ENCODE measurements at regions not wholly inside any gene's neighbourhood (a gene's known extent, or its start where the extent isn't known, plus 50 kb on each side); places are given as distances from the start of the nearest gene placed in this dataset.

- intact Hi-C loops (cut with micrococcal nuclease), result no loop called here
- no peak overlapping the region for H3K4me2 ChIP-seq (ENCODE audit: low read length)
- no peaks in the 10 kb centered on the region for H3K79me2 ChIP-seq (ENCODE audit: low read length)
- H3K27me3 ChIP-seq (ENCODE audit: low read length), result no peaks in the 10 kb centered on the region
- CTCF ChIA-PET, result no interaction called here
- no peak overlapping the region for H2AFZ ChIP-seq (ENCODE audit: low read length)
- ATAC-seq (no peak), DNase-seq (no peak)
- H4K20me1 ChIP-seq (ENCODE audit: low read length), result no peaks in the 10 kb centered on the region
- H3K9ac ChIP-seq (ENCODE audit: low read length), result no peak overlapping the region
- H3K36me3 ChIP-seq (ENCODE audit: low read depth, low read length), result no peaks in the 10 kb centered on the region
- BruUV-seq (replicated peaks), result no TSS peak
- no peaks in the 10 kb centered on the region for H3K4me1 ChIP-seq (ENCODE audit: insufficient read depth, low read length)
- no peaks in the 10 kb centered on the region for H3K9me3 ChIP-seq (ENCODE audit: low read length)
- H3K4me3 ChIP-seq (ENCODE audit: low read length), result no peak overlapping the region
- H3K27ac ChIP-seq (ENCODE audit: low read length), result no peak overlapping the region
- POLR2A ChIA-PET (ENCODE audit: unreplicated experiment), result no interaction called here
- H3K9me2 ChIP-seq (replicated peaks; ENCODE audit: low read length), result no peaks in the 10 kb centered on the region
- TF ChIP-seq, protein P1, sequence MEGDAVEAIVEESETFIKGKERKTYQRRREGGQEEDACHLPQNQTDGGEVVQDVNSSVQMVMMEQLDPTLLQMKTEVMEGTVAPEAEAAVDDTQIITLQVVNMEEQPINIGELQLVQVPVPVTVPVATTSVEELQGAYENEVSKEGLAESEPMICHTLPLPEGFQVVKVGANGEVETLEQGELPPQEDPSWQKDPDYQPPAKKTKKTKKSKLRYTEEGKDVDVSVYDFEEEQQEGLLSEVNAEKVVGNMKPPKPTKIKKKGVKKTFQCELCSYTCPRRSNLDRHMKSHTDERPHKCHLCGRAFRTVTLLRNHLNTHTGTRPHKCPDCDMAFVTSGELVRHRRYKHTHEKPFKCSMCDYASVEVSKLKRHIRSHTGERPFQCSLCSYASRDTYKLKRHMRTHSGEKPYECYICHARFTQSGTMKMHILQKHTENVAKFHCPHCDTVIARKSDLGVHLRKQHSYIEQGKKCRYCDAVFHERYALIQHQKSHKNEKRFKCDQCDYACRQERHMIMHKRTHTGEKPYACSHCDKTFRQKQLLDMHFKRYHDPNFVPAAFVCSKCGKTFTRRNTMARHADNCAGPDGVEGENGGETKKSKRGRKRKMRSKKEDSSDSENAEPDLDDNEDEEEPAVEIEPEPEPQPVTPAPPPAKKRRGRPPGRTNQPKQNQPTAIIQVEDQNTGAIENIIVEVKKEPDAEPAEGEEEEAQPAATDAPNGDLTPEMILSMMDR (conservative IDR thresholded peaks at IDR 0.05; ENCODE audit: low read depth, low read length), result no peak
- TF ChIP-seq EZH2 (IDR thresholded peaks at IDR 0.05; ENCODE audit: low read length, unreplicated experiment), result no peak
- TF ChIP-seq EZH2phosphoT487 (IDR thresholded peaks at IDR 0.05; ENCODE audit: borderline replicate concordance, low read length), result no peak
- no peaks in the 10 kb centered on the region for H3F3A ChIP-seq (ENCODE audit: low read length, unreplicated experiment)
Measured at GRCh38 chr5:3430691-3431090, 164.9 kb upstream of the IRX1 start.

GRCh38 chr5:3429962-3430361 is 165.7 kb upstream of the IRX1 start:
- ChIA-PET CTCF (no interaction called here), POLR2A (ENCODE audit: unreplicated experiment) (no interaction called here)
- Histone ChIP-seq H3K9ac (ENCODE audit: low read length) (no peak overlapping the region), H4K20me1 (ENCODE audit: low read length) (no peaks in the 10 kb centered on the region), H3K9me2 (replicated peaks; ENCODE audit: low read length) (no peaks in the 10 kb centered on the region), H3K27me3 (ENCODE audit: low read length) (no peaks in the 10 kb centered on the region), H3K36me3 (ENCODE audit: low read depth, low read length) (no peaks in the 10 kb centered on the region), H3K79me2 (ENCODE audit: low read length) (no peaks in the 10 kb centered on the region), H3K4me2 (ENCODE audit: low read length) (no peak overlapping the region), H2AFZ (ENCODE audit: low read length) (no peak overlapping the region), H3K9me3 (ENCODE audit: low read length) (no peaks in the 10 kb centered on the region), H3K4me3 (ENCODE audit: low read length) (no peak overlapping the region), H3K4me1 (ENCODE audit: insufficient read depth, low read length) (no peaks in the 10 kb centered on the region), H3F3A (ENCODE audit: low read length, unreplicated experiment) (no peaks in the 10 kb centered on the region), H3K27ac (ENCODE audit: low read length) (no peak overlapping the region)
- DNase-seq (no peak), ATAC-seq (no peak)
- TF ChIP-seq, protein P1 (conservative IDR thresholded peaks at IDR 0.05; ENCODE audit: low read depth, low read length), result no peak
- no peak for TF ChIP-seq EZH2 (IDR thresholded peaks at IDR 0.05; ENCODE audit: low read length, unreplicated experiment)
- TF ChIP-seq EZH2phosphoT487 (IDR thresholded peaks at IDR 0.05; ENCODE audit: borderline replicate concordance, low read length), result no peak
- intact Hi-C loops (cut with micrococcal nuclease), result no loop called here
- BruUV-seq (replicated peaks), result no TSS peak

- no TSS peak for BruUV-seq (replicated peaks)
- H3K9ac ChIP-seq (ENCODE audit: low read length), result no peak overlapping the region
Measured at GRCh38 chr5:3428334-3428733, 167.3 kb upstream of the IRX1 start.

More at GRCh38 chr5:3428334-3428733, 167.3 kb upstream of the IRX1 start:
- Histone ChIP-seq H3K4me3 (ENCODE audit: low read length) (no peak overlapping the region), H3K27me3 (ENCODE audit: low read length) (no peaks in the 10 kb centered on the region), H3K4me1 (ENCODE audit: insufficient read depth, low read length) (no peaks in the 10 kb centered on the region), H3F3A (ENCODE audit: low read length, unreplicated experiment) (no peaks in the 10 kb centered on the region), H3K4me2 (ENCODE audit: low read length) (no peak overlapping the region), H3K79me2 (ENCODE audit: low read length) (no peaks in the 10 kb centered on the region), H3K36me3 (ENCODE audit: low read depth, low read length) (no peaks in the 10 kb centered on the region), H3K9me2 (replicated peaks; ENCODE audit: low read length) (no peaks in the 10 kb centered on the region), H2AFZ (ENCODE audit: low read length) (no peak overlapping the region), H4K20me1 (ENCODE audit: low read length) (no peaks in the 10 kb centered on the region), H3K27ac (ENCODE audit: low read length) (no peak overlapping the region), H3K9me3 (ENCODE audit: low read length) (no peaks in the 10 kb centered on the region)
- intact Hi-C loops (cut with micrococcal nuclease), result no loop called here
- TF ChIP-seq EZH2phosphoT487 (IDR thresholded peaks at IDR 0.05; ENCODE audit: borderline replicate concordance, low read length), result no peak
- TF ChIP-seq EZH2 (IDR thresholded peaks at IDR 0.05; ENCODE audit: low read length, unreplicated experiment), result no peak
- TF ChIP-seq, protein P1 (conservative IDR thresholded peaks at IDR 0.05; ENCODE audit: low read depth, low read length), result no peak
- no peak for ATAC-seq
- CTCF ChIA-PET, result no interaction called here
- POLR2A ChIA-PET (ENCODE audit: unreplicated experiment), result no interaction called here
- DNase-seq, result no peak
